Stimulated activated memory B cell treated with anti-CD40 and anti-IgM and Interleukin-4, amounts not matched to agents 10 μg/mL and 1 μg/mL and 100 μg/mL, for 72 hours (primary cell): ENCODE measurements at regions not wholly inside any gene's neighbourhood (a gene's known extent, or its start where the extent isn't known, plus 50 kb on each side); places are given as distances from the start of the nearest gene placed in this dataset.

ENCODE experiments used
- ATAC-seq: fragments of 150-1000 bp; cut with Tn5 transposase; 2 replicates; pipeline ENCODE4 v1.10.0; 2021
- H3K27ac Mint-ChIP-seq: one replicate; pipeline ENCODE4 v1.8.0; 2022; ENCODE audit warnings: mild to moderate bottlenecking, mixed read lengths
- H3K27me3 Mint-ChIP-seq: one replicate; pipeline ENCODE4 v1.8.0; 2022; ENCODE audit warnings: mixed read lengths
- H3K36me3 Mint-ChIP-seq: one replicate; pipeline ENCODE4 v1.8.0; 2022; ENCODE audit warnings: mixed read lengths
- H3K4me1 Mint-ChIP-seq: one replicate; pipeline ENCODE4 v1.8.0; 2022; ENCODE audit warnings: mixed read lengths
- H3K4me3 Mint-ChIP-seq: one replicate; pipeline ENCODE4 v1.8.0; 2022; ENCODE audit warnings: mild to moderate bottlenecking, moderate library complexity, mixed read lengths
- H3K9me3 Mint-ChIP-seq: one replicate; pipeline ENCODE4 v1.8.0; 2022; ENCODE audit warnings: mixed read lengths

- ATAC-seq: no peak
- H3K4me1 Mint-ChIP-seq: no peaks in the 10 kb centered on the region
- H3K27ac Mint-ChIP-seq: no peak overlapping the region
- H3K9me3 Mint-ChIP-seq: peaks cover 6% of the 10 kb centered on the region
- H3K4me3 Mint-ChIP-seq: no peak overlapping the region
- no peaks in the 10 kb centered on the region for H3K36me3 Mint-ChIP-seq
- H3K27me3 Mint-ChIP-seq: no peaks in the 10 kb centered on the region
Measured at GRCh38 chr2:146209842-146210275, 1635.0 kb upstream of the ACVR2A start.

GRCh38 chr2:146207901-146208300 lies 1636.9 kb upstream of the ACVR2A start:
- H3K27ac Mint-ChIP-seq: no peak overlapping the region
- no peaks in the 10 kb centered on the region for H3K36me3 Mint-ChIP-seq
- no peaks in the 10 kb centered on the region for H3K4me1 Mint-ChIP-seq
- H3K27me3 Mint-ChIP-seq: no peaks in the 10 kb centered on the region
- peaks cover 6% of the 10 kb centered on the region for H3K9me3 Mint-ChIP-seq
- H3K4me3 Mint-ChIP-seq: no peak overlapping the region
- ATAC-seq: no peak

GRCh38 chr2:146207417-146207816 lies 1637.4 kb upstream of the ACVR2A start:
- no peak overlapping the region for H3K4me3 Mint-ChIP-seq
- ATAC-seq: no peak
- H3K9me3 Mint-ChIP-seq: peaks cover 6% of the 10 kb centered on the region
- H3K4me1 Mint-ChIP-seq: no peaks in the 10 kb centered on the region
- H3K36me3 Mint-ChIP-seq: no peaks in the 10 kb centered on the region
- H3K27ac Mint-ChIP-seq: no peak overlapping the region
- no peaks in the 10 kb centered on the region for H3K27me3 Mint-ChIP-seq

- H3K9me3 Mint-ChIP-seq: no peaks in the 10 kb centered on the region
- no peak overlapping the region for H3K27ac Mint-ChIP-seq
- H3K4me1 Mint-ChIP-seq: no peaks in the 10 kb centered on the region
- H3K27me3 Mint-ChIP-seq: no peaks in the 10 kb centered on the region
- no peak for ATAC-seq
- H3K4me3 Mint-ChIP-seq: no peak overlapping the region
- no peaks in the 10 kb centered on the region for H3K36me3 Mint-ChIP-seq
Measured at GRCh38 chr2:146203064-146203624, 1641.7 kb upstream of the ACVR2A start.

GRCh38 chr2:146193619-146194018 lies 1651.2 kb upstream of the ACVR2A start:
- ATAC-seq: no peak
- Mint-ChIP-seq H3K9me3 (no peaks in the 10 kb centered on the region), H3K36me3 (no peaks in the 10 kb centered on the region), H3K27ac (no peak overlapping the region), H3K4me1 (no peaks in the 10 kb centered on the region), H3K27me3 (no peaks in the 10 kb centered on the region), H3K4me3 (no peak overlapping the region)

- H3K4me1 Mint-ChIP-seq: no peaks in the 10 kb centered on the region
- H3K27me3 Mint-ChIP-seq: no peaks in the 10 kb centered on the region
- no peak overlapping the region for H3K4me3 Mint-ChIP-seq
- H3K36me3 Mint-ChIP-seq: no peaks in the 10 kb centered on the region
- H3K9me3 Mint-ChIP-seq: no peaks in the 10 kb centered on the region
- no peak overlapping the region for H3K27ac Mint-ChIP-seq
- ATAC-seq: no peak
Measured at GRCh38 chr2:146189541-146189940, 1655.3 kb upstream of the ACVR2A start.

- no peaks in the 10 kb centered on the region for H3K27me3 Mint-ChIP-seq
- H3K4me1 Mint-ChIP-seq: no peaks in the 10 kb centered on the region
- no peaks in the 10 kb centered on the region for H3K36me3 Mint-ChIP-seq
Measured at GRCh38 chr2:146173934-146174333, 1654.0 kb upstream of the ZEB2 start.

GRCh38 chr2:146161256-146161882 lies 1641.5 kb upstream of the ZEB2 start:
- no peaks in the 10 kb centered on the region for H3K9me3 Mint-ChIP-seq
- no peaks in the 10 kb centered on the region for H3K27me3 Mint-ChIP-seq
- H3K27ac Mint-ChIP-seq: no peak overlapping the region
- ATAC-seq: no peak
- H3K4me3 Mint-ChIP-seq: no peak overlapping the region
- no peaks in the 10 kb centered on the region for H3K4me1 Mint-ChIP-seq
- no peaks in the 10 kb centered on the region for H3K36me3 Mint-ChIP-seq

More at GRCh38 chr2:146173934-146174333, 1654.0 kb upstream of the ZEB2 start:
- H3K9me3 Mint-ChIP-seq: peaks cover 11% of the 10 kb centered on the region
- no peak overlapping the region for H3K27ac Mint-ChIP-seq
- H3K4me3 Mint-ChIP-seq: no peak overlapping the region
- no peak for ATAC-seq

GRCh38 chr2:146158072-146158674 lies 1638.3 kb upstream of the ZEB2 start:
- no peak for ATAC-seq
- H3K4me3 Mint-ChIP-seq: no peak overlapping the region
- H3K27me3 Mint-ChIP-seq: no peaks in the 10 kb centered on the region
- H3K36me3 Mint-ChIP-seq: no peaks in the 10 kb centered on the region
- no peak overlapping the region for H3K27ac Mint-ChIP-seq
- H3K9me3 Mint-ChIP-seq: no peaks in the 10 kb centered on the region
- H3K4me1 Mint-ChIP-seq: no peaks in the 10 kb centered on the region

GRCh38 chr2:146147448-146148012 lies 1627.6 kb upstream of the ZEB2 start:
- Mint-ChIP-seq H3K4me3 (no peak overlapping the region), H3K27ac (no peak overlapping the region)

GRCh38 chr2:146143971-146144370 lies 1624.1 kb upstream of the ZEB2 start:
- no peaks in the 10 kb centered on the region for H3K4me1 Mint-ChIP-seq

More at GRCh38 chr2:146147448-146148012, 1627.6 kb upstream of the ZEB2 start:
- no peaks in the 10 kb centered on the region for H3K4me1 Mint-ChIP-seq
- no peak for ATAC-seq
- no peaks in the 10 kb centered on the region for H3K36me3 Mint-ChIP-seq
- H3K9me3 Mint-ChIP-seq: no peaks in the 10 kb centered on the region
- H3K27me3 Mint-ChIP-seq: no peaks in the 10 kb centered on the region

GRCh38 chr2:146138820-146139219 lies 1618.9 kb upstream of the ZEB2 start:
- Mint-ChIP-seq H3K27ac (no peak overlapping the region), H3K4me3 (no peak overlapping the region), H3K36me3 (no peaks in the 10 kb centered on the region), H3K9me3 (peaks cover 2% of the 10 kb centered on the region), H3K27me3 (no peaks in the 10 kb centered on the region), H3K4me1 (no peaks in the 10 kb centered on the region)
- ATAC-seq: no peak

More at GRCh38 chr2:146143971-146144370, 1624.1 kb upstream of the ZEB2 start:
- Mint-ChIP-seq H3K4me3 (no peak overlapping the region), H3K27me3 (no peaks in the 10 kb centered on the region), H3K27ac (no peak overlapping the region), H3K9me3 (no peaks in the 10 kb centered on the region), H3K36me3 (no peaks in the 10 kb centered on the region)
- ATAC-seq: no peak

- no peak overlapping the region for H3K27ac Mint-ChIP-seq
- no peak overlapping the region for H3K4me3 Mint-ChIP-seq
- no peaks in the 10 kb centered on the region for H3K27me3 Mint-ChIP-seq
- H3K4me1 Mint-ChIP-seq: no peaks in the 10 kb centered on the region
- ATAC-seq: no peak
- no peaks in the 10 kb centered on the region for H3K36me3 Mint-ChIP-seq
- peaks cover 2% of the 10 kb centered on the region for H3K9me3 Mint-ChIP-seq
Measured at GRCh38 chr2:146135245-146135644, 1615.3 kb upstream of the ZEB2 start.

- no peaks in the 10 kb centered on the region for H3K4me1 Mint-ChIP-seq
- no peak for ATAC-seq
- H3K4me3 Mint-ChIP-seq: no peak overlapping the region
- H3K9me3 Mint-ChIP-seq: peaks cover 3% of the 10 kb centered on the region
- no peak overlapping the region for H3K27ac Mint-ChIP-seq
- H3K27me3 Mint-ChIP-seq: no peaks in the 10 kb centered on the region
- no peaks in the 10 kb centered on the region for H3K36me3 Mint-ChIP-seq
Measured at GRCh38 chr2:146131785-146132184, 1611.9 kb upstream of the ZEB2 start.

GRCh38 chr2:146131048-146131447 lies 1611.1 kb upstream of the ZEB2 start:
- Mint-ChIP-seq H3K4me1 (no peaks in the 10 kb centered on the region), H3K9me3 (peaks cover 3% of the 10 kb centered on the region), H3K36me3 (no peaks in the 10 kb centered on the region), H3K27me3 (no peaks in the 10 kb centered on the region), H3K4me3 (no peak overlapping the region), H3K27ac (no peak overlapping the region)
- peak; percentile 22 for ATAC-seq

GRCh38 chr2:146130290-146130689 lies 1610.4 kb upstream of the ZEB2 start:
- H3K27me3 Mint-ChIP-seq: no peaks in the 10 kb centered on the region
- H3K36me3 Mint-ChIP-seq: no peaks in the 10 kb centered on the region
- peak; percentile 59 for ATAC-seq
- no peak overlapping the region for H3K4me3 Mint-ChIP-seq
- no peak overlapping the region for H3K27ac Mint-ChIP-seq
- no peaks in the 10 kb centered on the region for H3K4me1 Mint-ChIP-seq
- peaks cover 3% of the 10 kb centered on the region for H3K9me3 Mint-ChIP-seq
